ENCODE measurements at regions not wholly inside any gene's neighbourhood (a gene's known extent, or its start where the extent isn't known, plus 50 kb on each side); places are given as distances from the start of the nearest gene placed in this dataset.
A peak's percentile ranks its signal among the peaks of the same experiment; 100 is the strongest.
"Not testable (repeated sequence)": the region's sequence is repeated elsewhere in the genome, so short reads cannot be mapped to it uniquely, and the experiment has no call there.

DNA sequence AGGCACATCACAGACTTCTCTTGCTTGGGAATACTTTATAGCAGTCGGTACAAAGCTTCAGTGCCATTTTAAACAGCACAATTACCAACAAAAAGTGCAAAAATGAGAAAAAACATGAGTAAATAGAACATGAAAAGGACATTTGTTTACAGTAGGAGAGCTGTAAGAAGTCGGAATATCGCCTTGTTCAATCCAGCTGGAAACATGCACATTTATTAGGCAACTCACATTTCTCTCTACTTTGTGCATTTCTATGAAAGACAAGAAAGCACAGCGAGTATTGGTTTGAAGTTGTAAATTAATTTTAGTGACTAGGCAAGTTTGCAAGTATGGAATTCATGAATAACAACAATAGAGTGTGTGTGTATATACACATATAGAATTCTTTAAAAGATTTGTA, 484.7 kb downstream of the DACH1 start:
- DNase-seq = no peak

DNA sequence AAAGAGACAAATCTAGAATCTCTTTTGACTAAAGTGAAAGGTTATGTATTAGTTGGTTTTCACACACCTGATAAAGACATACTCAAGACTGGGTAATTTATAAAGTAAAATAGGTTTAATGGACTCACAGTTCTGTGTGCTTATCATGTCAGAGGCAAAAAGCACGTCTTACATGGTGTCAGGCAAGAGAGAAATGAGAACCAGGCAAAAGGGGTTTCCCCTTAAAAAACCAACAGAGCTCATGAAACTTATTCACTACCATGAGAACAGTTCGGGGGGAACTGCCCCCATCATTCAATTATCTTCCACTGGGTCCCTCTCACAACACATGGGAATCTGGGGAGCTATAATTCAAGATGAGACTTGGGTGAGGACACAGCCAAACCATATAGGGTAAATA, 486.8 kb downstream of the DACH1 start:
- no peak for DNase-seq

DNA sequence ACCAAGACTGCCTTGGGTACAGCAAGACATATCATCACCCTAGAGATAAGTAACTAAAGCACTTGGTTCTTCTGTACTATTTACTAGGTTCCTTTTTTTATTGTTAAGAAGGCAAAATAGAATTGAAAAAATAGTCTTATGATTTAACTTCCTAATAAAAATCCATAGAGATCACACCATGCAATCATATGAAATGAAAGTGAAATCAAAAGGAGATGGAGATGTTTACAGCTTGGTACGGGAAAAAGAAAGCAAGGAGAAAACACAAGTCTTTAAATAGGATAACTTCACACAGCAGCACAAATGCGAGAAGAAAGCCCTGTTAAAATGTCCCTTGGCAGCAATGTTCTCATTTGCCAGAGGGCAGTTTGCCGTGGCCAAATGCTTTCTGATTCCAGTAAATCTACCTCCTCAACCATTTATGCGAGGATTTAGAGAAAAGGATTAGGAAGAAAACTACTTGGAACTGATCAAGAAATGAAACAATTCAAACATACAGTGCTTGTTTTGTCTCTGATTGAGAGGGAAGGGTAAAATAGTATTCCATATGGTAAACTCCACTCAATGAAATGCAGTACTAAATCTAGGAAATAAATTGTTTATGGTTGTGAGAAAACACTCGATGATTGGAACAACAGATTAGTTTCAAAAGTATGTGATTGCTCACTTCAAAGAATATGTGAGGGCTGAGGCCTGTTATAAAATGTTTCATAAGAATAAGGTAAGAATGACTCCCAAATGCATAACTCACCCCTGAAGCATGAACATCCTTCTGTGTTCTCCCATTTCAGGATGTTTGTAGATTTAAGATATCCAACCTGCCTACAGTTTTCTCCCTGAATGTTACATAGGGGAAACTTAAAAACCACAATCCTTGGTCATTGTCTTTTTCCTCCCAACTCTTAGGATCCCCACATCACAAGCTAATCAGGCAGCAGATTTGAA, 487.8 kb downstream of the DACH1 start:
- DNase-seq = no peak

DNA sequence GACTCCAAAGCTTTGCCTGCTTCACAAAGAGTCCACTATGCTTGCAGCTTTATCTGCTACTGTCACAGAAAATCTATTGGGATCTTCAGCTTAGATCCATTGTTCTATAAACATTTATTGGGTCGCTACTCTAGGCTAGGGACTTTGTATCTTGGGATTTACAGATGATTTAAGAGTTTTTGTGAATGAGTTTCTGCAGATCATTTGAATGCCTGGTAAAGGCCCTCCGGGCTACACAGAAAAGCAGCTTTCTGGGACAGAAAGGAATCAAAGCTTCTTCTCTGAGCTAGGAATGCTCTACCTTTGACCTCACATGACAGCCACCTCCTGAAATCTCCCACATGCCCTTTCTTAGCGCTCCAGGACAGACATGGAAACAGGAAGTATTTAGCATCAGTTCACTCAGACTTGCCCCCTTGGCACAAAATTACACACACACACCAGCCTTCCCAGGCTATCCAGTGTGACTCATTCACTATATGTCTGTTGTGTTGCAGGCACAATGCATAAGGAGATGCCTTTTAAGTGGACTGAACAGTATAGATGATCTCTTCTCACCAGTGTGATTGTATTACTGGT, 492.4 kb downstream of the DACH1 start:
- no peak for DNase-seq

DNA sequence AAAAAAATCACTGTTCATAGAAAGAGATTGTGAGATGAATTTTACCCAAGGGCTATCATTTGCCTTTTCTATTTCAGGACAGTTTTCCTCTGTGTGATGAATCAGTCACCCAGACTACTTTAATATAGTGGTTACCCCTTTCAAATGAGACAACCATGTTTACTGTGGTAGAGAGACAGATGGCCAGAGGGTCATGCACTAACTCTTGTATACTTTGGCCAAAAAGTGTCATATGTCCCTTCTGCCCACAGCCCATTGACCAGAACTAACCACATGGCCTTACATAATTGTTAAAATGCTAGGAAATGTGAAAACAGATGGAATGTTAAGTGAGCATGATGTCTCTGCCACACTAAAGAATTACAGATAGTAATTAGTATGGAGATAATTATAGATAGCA, 498.7 kb downstream of the DACH1 start:
- DNase-seq = no peak

DNA sequence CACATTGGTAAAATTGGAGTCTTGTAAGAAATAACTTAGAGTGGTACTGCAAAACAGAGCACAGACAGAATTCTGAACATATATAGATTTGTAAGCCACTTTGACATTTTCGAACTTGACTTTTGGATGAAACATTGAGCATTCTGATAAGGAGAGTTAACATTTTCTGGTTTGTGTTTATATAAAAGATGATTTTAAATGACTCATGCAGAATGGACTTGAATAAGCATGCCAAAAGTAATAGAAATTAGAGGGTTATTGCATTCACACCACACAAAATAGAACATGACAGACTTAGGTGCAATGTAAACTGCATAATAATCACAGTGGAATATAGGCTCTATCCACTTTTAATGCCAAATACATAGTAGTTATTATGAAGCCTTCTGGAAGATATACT, 507.0 kb downstream of the DACH1 start:
- no peak for DNase-seq

DNA sequence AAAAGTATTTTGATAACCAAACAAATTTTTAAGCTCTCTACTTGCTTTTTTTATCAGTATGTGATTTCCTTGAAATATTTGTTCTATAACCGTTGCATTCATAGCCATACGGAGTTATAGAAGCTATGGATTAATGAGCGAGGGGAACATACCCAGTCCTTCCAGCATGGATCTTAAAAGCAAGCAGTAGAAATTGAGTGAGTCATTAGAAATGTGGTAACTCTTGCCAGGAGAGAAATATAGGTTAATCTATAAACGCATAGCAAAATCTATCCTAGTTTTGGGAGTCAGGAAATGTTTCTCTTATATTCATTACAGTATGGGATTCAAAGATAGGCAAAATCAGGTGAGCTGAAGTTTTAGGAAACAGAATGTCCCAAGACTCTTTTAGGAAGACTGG, 507.4 kb downstream of the DACH1 start:
- DNase-seq = no peak

DNA sequence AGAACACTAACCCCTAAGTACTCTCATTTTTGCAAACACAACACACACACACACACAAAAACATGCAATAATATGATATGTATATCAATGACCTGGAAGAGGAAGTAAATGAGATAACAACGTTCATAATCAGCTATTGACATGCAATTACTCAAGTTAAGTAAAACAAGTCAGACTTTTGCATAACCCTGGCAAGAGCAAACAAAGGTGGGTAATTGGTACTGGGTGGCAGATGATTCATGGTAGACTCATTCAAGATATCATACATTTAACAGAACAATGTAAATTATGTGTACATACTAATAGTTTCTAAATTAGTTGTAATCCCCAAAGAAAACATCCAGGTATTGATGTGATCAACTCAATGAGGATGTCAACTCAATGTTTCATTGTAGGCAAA, 508.8 kb downstream of the DACH1 start:
- DNase-seq = no peak

DNA sequence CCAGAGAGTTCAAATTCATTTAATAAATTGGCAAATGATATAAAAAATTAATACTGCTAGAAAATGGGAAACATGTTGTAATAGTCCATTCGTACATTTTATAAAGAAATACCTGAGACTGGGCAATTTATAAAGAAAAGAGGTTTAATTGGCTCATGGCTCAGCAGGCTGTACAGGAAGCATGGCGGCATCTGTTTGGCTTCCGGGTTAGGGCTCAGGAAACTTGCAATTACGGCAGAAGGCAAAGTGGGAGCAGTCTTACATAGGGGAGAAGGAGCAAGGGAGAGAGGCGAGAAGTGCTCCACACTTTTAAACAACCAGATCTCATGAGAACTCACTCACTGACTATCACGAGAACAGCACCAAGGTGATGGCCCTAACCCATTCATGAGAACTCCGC, 512.0 kb downstream of the DACH1 start:
- DNase-seq = no peak

DNA sequence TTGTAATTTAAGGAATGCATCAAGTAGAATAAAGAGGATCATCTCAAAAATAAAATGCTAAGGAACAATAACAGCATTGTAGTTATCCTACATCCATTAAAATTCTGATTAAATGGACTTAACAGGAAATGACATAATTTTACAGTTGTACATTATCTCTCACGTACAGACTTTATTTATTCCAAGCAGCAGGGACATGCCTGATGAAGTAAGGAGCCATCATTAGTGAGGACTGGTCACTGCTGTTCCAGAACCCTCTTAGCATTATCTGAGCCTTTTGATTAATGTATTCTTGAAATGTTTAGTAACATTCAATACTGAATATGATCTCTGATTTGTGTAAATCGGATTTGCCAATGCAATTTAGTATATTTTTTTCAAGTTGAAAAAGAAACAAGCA, 516.1 kb downstream of the DACH1 start:
- DNase-seq = no peak

DNA sequence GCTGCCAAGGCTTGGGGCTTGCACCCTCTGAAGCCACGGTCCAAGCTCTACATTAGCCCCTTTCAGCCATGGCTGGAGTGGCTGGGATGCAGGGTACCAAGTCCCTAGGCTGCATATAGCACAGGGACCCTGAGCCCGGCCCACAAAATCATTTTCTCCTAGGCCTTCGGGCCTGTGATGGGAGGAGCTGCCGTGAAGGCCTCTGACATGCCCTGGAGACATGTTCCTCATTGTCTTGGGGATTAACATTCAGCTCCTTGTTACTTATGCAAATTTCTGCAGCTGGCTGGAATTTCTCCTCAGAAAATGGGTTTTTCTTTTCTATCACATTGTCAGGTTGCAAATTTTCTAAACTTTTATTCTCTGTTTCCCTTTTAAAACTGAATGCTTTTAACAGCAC, 521.1 kb downstream of the DACH1 start:
- not testable (repeated sequence) for DNase-seq

DNA sequence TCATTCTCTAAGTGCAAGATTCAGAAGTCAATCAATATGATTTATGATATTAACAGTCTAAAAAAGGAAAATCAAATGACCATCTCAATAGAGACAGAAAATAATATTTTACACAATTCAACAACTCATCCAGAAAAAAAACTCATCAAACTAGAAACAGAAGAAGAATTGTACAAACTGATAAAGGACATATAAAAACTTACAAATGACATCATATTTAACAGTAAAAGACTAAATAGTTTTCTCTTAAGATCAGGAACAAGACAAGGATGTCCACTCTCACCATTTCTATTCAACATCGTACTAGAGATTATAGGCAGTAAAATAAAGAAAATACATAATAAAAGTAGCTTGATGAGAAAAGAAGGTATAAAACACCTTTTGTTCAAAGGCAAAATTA, 527.3 kb downstream of the DACH1 start:
- DNase-seq = no peak

DNA sequence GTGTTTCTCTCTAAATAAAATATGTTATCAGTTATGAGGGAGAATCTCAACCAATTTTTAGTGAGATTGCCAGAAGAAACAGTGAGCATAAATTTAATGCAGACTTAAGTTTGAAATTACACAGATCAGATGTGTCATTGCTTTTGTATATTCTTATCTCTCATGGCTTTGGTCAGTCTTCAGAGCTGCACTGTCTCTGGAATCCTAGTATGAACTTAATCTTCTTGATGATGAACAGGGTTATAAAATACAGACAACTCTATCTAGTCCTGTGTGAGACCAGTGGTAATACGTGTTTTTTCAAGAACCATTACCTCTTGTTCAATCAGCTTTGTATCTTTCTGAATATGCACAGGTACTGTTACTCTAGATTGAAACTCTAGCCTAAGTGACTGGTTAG, 528.0 kb downstream of the DACH1 start:
- no peak for DNase-seq

DNA sequence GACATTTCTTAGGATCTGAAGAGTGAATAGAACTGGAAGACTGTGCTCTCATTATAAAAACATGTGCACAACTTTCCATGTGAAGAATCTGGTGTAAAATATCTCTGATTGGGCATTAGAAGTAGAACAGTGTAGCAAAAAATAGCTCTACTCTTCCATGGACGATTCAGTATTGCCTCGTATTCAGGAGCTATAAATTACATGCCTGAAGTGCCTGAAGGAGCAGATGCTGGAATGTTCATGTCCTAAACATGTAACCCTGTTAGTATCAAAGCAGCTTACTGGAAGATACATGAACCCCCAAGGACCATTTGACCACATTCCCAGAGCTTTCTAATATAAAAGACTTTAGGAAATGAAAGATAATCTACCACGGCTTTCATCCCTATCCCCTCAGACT, 528.9 kb downstream of the DACH1 start:
- DNase-seq = no peak

DNA sequence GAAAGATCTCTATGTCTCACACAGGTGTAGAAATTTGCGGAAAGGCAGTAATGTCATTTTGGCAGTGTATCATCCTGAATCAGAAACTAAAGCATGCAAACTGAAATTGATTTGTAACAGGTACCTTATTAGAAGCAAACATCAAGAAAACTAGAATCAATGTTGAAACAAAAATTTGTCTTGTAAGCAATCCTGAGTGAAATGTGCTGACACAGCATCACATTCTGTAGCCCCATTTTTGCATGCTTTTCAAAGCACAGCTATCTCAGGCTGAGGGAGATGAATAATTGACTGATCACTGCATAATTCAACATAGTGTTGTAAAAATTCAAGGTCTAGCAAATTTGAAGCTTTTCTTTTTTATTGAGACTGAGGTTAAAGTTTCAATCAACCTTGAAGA, 539.7 kb downstream of the DACH1 start:
- DNase-seq = no peak

DNA sequence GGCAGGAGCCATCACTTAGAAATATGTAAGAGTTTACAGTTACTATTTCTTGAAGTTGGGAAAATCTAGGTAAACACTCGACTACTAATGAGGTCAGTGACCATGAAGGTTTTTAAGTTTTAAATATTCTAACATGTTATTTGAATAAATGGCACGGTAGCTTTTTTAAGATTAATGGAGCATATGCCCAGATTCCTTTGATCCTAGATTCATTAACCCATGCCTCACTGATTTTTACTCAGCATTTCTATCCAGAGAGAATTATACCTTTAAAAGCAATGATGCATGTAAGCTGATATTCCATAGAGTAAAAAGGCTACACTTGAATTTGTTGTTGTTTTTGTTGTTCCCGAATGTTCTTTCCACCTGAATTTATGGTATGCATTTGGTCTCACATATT, 541.4 kb downstream of the DACH1 start:
- DNase-seq = peak; percentile 2

DNA sequence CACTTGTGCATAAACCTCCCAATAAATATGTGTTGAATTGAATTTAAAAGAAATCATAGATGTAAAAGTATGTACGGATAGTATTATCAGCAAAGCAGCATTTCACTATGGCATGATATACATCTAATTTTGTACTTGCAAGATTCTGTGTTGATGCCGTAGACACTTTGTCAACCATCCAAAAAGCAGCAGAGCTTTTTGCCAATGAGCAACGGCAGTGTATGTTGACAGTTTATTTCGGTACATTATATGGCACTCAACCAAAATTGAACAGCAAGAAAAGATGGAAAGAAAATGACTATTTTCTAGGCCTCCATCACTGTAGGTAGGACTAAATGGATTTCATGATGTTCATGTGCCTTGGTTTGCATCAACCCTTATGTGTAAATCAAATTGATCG, 543.7 kb downstream of the DACH1 start:
- no peak for DNase-seq

DNA sequence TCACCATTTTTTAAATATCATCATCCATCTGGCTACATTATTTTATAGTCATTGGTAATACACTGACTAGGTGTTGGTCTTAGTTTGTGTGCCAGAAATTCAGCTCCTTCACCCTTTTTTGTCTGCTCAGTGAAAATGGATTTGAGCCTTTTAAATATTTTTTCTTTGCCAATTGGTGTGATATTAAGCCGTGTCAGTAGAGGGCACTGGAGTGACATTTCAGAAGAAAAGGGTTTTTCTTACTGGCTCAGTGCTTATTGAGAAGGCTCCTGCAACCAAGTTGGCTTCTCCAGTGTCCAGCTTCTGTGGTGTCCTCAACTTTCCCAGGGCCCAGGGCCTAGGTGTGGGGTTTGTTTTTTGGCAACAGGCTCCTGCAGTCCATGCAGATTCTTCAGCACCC, 546.6 kb downstream of the DACH1 start:
- DNase-seq = no peak

DNA sequence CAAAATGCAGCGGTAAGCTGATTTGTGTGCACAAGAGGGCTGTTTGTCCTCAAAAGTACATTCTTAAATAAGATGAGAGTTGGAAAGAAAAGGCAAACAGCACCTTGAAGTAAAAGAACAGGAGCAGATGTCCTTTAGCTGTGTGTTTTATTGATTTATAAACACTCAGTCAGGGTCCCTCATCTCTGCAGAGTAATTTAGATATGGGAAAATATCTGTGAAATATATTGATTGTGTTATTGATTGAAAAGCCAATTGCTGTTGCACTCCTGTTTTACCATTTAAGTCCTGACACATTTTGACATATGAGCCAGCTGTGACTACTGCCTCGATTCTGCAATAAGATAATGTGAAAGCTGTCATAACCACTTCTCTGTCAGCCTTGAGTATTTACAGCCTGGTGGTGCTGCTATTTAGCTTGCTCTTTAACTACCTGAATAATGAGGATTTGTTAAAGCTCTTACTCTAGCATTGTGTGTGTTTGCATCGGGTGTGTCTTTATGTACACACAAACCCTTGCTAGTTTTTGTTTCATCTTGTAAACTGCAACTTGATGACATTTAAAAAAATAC, 550.1 kb downstream of the DACH1 start:
- DNase-seq = peak; percentile 6

DNA sequence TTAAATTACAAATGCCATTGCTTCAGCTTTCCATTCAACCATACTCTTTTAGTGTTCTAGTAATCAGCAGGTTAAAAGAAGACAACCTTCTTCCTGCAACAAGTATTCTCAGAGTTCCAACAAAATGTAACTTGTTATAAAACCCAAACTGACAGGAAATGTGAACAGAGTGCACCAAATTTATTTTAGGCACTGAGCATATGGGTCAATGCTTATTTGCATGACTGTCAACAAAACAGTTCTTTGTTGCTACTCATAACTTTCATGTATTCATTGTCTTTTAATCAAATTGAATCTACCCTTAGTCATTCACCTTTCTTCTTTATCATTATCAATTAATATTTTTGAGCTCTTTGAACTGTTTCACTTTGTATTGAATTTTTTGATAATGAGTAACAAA, 554.1 kb downstream of the DACH1 start:
- no peak for DNase-seq

DNA sequence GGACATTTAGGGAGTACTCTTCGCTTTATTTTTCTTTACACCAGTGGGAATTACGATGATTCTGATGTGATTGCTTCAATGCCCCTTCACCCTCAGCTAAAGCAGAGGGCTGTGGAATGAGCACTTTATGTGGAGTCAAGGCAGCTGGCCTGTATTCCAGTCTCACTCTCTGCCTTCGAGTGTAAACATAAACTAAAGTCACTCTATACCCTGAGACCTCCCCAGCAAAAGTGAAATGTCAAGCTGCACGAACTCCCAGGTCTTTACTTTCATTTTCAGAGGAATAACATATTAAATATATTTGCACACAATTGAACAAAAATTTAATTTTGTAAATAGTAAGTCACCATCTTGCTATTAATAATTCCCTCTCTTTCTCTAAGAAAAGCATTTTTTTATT, 557.1 kb downstream of the DACH1 start:
- DNase-seq = no peak

DNA sequence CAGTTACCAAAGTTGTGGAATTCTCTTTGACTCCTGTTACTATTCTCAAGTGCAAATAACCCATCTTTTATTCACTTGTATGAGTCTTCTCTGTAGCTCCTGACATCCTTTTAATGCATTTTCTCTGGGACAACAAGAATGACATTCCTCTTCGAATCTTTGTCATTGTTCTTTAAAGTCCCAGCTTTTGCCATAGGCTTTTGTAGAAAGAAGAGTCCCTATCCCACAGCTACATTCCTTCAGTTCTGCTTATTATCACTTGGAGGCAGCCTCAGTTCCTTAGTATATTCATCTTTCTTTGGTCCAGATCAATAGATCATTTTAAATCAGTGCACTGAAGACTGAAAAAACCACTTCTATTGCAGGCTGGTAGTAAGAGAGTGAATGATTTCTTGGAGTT, 560.2 kb downstream of the DACH1 start:
- DNase-seq = no peak

DNA sequence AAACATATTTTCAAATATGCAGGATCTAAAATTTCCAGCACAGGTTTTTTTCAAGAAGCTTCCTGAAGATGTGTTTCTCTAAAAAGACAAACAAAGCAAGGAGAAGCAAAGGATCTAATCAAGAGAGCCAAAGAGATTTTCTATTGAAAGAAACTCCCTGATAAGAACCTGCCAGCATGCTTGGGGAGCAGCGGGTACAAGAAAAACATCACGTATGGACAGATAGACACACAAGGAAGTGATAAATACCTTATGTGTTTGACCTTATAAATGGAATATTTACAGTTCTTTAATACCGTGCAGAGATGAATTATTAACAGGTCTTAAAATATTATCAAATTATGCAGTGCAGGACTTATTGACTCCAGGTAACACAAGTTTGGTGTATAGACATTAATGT, 562.1 kb downstream of the DACH1 start:
- DNase-seq = no peak

DNA sequence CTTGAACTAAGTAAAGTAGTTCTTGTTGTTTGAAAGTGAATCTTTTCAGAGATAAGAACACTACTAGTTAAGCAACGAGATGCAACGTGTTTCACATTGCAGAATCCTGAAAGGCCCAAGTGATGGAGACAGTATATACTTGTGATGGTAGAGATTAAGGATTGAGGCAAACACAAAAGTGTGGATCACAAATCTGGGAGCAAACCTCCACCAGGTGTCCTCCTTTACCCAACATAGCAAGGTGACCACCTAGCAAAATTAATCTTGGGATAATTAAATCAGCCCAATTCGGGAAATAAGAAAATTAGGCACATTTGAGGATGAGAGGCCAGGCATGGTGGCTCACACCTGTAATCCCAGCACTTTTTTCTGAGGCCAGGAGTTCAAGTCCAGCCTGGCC, 563.9 kb downstream of the DACH1 start:
- no peak for DNase-seq

DNA sequence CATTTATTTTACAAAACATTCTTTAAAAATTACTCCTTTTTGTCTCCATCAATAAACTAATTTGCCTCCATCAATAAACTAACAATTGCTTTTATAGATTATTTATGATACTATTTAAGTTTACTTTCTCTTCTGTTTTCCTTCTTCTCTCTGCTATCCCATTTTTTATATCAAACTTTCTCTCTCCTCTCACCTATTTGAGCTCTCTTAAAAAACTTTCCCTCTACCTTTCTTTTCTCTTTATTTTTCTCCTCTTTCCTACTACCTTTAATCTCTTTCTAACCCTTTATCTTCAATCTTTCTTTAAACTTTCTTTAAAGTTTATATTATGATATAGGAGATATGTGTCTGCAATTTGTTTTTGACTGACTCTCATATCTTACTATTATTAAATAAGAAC, 566.4 kb downstream of the DACH1 start:
- DNase-seq = no peak

All from DMS79 treated with DMSO at 0.1 percent for 48 hours (cell line).